Peyer's patch (tissue), 4 donors: ENCODE measurements at regions not wholly inside any gene's neighbourhood (a gene's known extent, or its start where the extent isn't known, plus 50 kb on each side); places are given as distances from the start of the nearest gene placed in this dataset.

Experiments used
- DNase-seq, 3 donors: peaks; one replicate each; pipeline ENCODE4 v3.0.0-alpha.2; 2017 to 2019
- H3K27ac ChIP-seq, 4 donors: fragments of 200-600 bp; sonication (generic); one replicate each; pipeline ENCODE4 v1.5.1; 2016 to 2019
- H3K27me3 ChIP-seq, 2 donors: fragments of 200-600 bp; sonication (generic); one replicate each; pipeline ENCODE4 v1.5.1; 2019
- H3K36me3 ChIP-seq, 3 donors: fragments of 200-600 bp; sonication (generic); one replicate each; pipeline ENCODE4 v1.5.1; 2016 to 2019
- H3K4me1 ChIP-seq, 4 donors: fragments of 200-600 bp; sonication (generic); one replicate each; pipeline ENCODE4 v1.5.1; 2016 to 2019
- H3K4me3 ChIP-seq, 4 donors: fragments of 200-600 bp; sonication (generic); 1 replicate in 3 of 4; 2 replicates in 1 of 4; pipeline ENCODE4 v1.5.1; 2016 to 2019; ENCODE audit warnings: mild to moderate bottlenecking in 1 of 4
- H3K9me3 ChIP-seq, 4 donors: fragments of 200-600 bp; sonication (generic); one replicate each; pipeline ENCODE4 v1.5.1; 2016 to 2019; ENCODE audit warnings: mild to moderate bottlenecking in 1 of 4
- POLR2A ChIP-seq, 2 donors: fragments of 450-650 bp; IDR thresholded peaks; one replicate each; pipeline ENCODE4 v1.5.1; 2017; ENCODE audit warnings: antibody characterized with exemption in 2 of 2, mild to moderate bottlenecking in 2 of 2, moderate library complexity in 2 of 2
- TF ChIP-seq, protein P1 (sequence below), 6 experiments: fragments of 450-650 bp in 4 of 6; fragments of 200-600 bp in 2 of 6; sonication (generic) in 1 of 6; IDR thresholded peaks; one replicate each; pipeline ENCODE4 v1.5.1; 2017 to 2019; ENCODE audit warnings: antibody characterized with exemption in 6 of 6, mild to moderate bottlenecking in 3 of 6, moderate library complexity in 1 of 6

- H3K4me3 ChIP-seq, result no peak overlapping the region
- H3K9me3 ChIP-seq, result no peaks in the 10 kb centered on the region
- no peak for DNase-seq
- no peak overlapping the region for H3K27ac ChIP-seq
- no peaks in the 10 kb centered on the region for H3K4me1 ChIP-seq
- H3K36me3 ChIP-seq, result no peaks in the 10 kb centered on the region
- no peaks in the 10 kb centered on the region for H3K27me3 ChIP-seq
- TF ChIP-seq, protein P1, sequence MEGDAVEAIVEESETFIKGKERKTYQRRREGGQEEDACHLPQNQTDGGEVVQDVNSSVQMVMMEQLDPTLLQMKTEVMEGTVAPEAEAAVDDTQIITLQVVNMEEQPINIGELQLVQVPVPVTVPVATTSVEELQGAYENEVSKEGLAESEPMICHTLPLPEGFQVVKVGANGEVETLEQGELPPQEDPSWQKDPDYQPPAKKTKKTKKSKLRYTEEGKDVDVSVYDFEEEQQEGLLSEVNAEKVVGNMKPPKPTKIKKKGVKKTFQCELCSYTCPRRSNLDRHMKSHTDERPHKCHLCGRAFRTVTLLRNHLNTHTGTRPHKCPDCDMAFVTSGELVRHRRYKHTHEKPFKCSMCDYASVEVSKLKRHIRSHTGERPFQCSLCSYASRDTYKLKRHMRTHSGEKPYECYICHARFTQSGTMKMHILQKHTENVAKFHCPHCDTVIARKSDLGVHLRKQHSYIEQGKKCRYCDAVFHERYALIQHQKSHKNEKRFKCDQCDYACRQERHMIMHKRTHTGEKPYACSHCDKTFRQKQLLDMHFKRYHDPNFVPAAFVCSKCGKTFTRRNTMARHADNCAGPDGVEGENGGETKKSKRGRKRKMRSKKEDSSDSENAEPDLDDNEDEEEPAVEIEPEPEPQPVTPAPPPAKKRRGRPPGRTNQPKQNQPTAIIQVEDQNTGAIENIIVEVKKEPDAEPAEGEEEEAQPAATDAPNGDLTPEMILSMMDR (IDR thresholded peaks at IDR 0.05), result no peak
- TF ChIP-seq POLR2A (IDR thresholded peaks at IDR 0.05), result no peak
Measured at GRCh38 chr6:79833264-79833963, 113.9 kb downstream of the ELOVL4 start.

DNA sequence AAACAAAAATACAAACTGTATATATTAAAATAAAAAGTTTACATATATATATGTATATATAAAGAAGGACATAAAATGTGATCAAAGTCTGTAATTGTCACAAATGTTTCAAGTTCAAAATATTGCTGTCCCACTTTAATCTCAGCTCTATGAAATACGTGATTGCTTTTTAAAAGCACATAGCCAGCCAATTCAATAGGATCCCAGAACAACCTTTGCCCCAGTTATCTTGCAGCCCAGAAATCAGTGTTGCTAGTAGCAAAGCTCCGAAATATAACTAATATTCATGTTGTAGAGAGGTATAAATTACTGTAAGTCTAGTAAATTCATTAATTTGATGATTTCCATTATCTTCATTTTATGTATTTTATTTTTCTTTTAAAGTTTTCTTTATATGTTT, 114.6 kb downstream of the ELOVL4 start:
- Histone ChIP-seq H3K4me3 (no peak overlapping the region), H3K9me3 (no peaks in the 10 kb centered on the region), H3K27ac (no peak overlapping the region), H3K4me1 (no peaks in the 10 kb centered on the region), H3K27me3 (no peaks in the 10 kb centered on the region), H3K36me3 (no peaks in the 10 kb centered on the region)
- no peak for DNase-seq
- no peak for TF ChIP-seq POLR2A (IDR thresholded peaks at IDR 0.05)
- TF ChIP-seq, protein P1 (IDR thresholded peaks at IDR 0.05), result no peak

- no peak for DNase-seq
- TF ChIP-seq, protein P1 (IDR thresholded peaks at IDR 0.05), result no peak
- no peak for TF ChIP-seq POLR2A (IDR thresholded peaks at IDR 0.05)
- Histone ChIP-seq H3K9me3 (no peaks in the 10 kb centered on the region), H3K4me3 (no peak overlapping the region), H3K4me1 (no peaks in the 10 kb centered on the region), H3K36me3 (no peaks in the 10 kb centered on the region), H3K27ac (no peak overlapping the region), H3K27me3 (no peaks in the 10 kb centered on the region)
Measured at GRCh38 chr6:79824202-79824601, 123.2 kb downstream of the ELOVL4 start.

DNA sequence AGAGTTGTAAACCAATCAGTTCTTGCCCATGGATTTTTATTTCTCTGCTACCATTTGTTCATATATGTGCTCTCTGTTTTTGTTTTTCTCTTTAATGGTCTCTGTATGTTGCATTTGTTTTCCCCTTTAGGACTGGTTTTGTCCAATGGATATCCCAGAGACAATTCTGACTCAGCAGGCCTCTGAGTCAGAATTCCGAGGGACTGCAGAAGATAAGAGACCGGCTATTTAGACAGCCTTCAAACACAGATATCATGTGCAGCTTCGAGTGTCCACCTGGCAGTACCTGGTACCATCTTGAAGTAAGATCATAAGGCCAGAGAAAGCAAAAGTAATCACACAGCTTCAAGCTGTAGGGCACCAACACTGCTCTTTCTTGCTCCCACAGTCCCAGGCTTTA, 125.5 kb downstream of the ELOVL4 start:
- no peak overlapping the region for H3K27ac ChIP-seq
- H3K36me3 ChIP-seq, result no peaks in the 10 kb centered on the region
- H3K27me3 ChIP-seq, result no peaks in the 10 kb centered on the region
- no peak for DNase-seq
- H3K4me3 ChIP-seq, result no peak overlapping the region
- no peaks in the 10 kb centered on the region for H3K4me1 ChIP-seq
- TF ChIP-seq, protein P1 (IDR thresholded peaks at IDR 0.05), result no peak
- TF ChIP-seq POLR2A (IDR thresholded peaks at IDR 0.05), result no peak
- H3K9me3 ChIP-seq, result no peaks in the 10 kb centered on the region

DNA sequence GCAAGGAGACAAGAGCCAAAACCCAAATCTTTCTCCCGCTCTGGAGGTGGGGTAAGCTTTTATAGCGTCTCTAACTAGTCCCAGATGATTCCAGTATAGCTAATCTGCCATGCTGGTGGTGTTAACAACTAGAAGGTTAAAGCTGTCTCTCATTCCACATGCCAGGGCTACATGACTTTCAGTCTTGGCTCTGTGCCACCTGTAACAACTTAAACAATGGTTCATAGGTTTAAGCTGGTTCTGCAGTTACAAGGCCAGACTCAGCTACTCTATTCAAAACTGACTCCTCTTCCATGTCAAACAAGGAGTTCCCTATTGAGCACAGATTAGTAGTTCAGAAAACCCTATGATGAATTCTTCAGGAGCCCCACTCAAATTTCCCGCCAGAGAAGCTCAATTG, 128.9 kb downstream of the ELOVL4 start:
- H3K4me3 ChIP-seq, result no peak overlapping the region
- H3K4me1 ChIP-seq, result no peaks in the 10 kb centered on the region
- TF ChIP-seq POLR2A (IDR thresholded peaks at IDR 0.05), result no peak
- TF ChIP-seq, protein P1 (IDR thresholded peaks at IDR 0.05), result no peak
- H3K27me3 ChIP-seq, result no peaks in the 10 kb centered on the region
- H3K27ac ChIP-seq, result no peak overlapping the region
- no peaks in the 10 kb centered on the region for H3K9me3 ChIP-seq
- no peak for DNase-seq
- no peaks in the 10 kb centered on the region for H3K36me3 ChIP-seq

- H3K4me1 ChIP-seq, result no peaks in the 10 kb centered on the region
- no peaks in the 10 kb centered on the region for H3K9me3 ChIP-seq
Measured at GRCh38 chr6:79814940-79815339, 132.4 kb downstream of the ELOVL4 start.

More at GRCh38 chr6:79814940-79815339, 132.4 kb downstream of the ELOVL4 start:
- no peak for DNase-seq
- H3K27me3 ChIP-seq, result no peaks in the 10 kb centered on the region
- no peaks in the 10 kb centered on the region for H3K36me3 ChIP-seq
- TF ChIP-seq, protein P1 (IDR thresholded peaks at IDR 0.05), result no peak
- no peak for TF ChIP-seq POLR2A (IDR thresholded peaks at IDR 0.05)
- no peak overlapping the region for H3K27ac ChIP-seq
- no peak overlapping the region for H3K4me3 ChIP-seq
